Endothelial cell of hepatic sinusoid (primary cell): ENCODE measurements at regions not wholly inside any gene's neighbourhood (a gene's known extent, or its start where the extent isn't known, plus 50 kb on each side); places are given as distances from the start of the nearest gene placed in this dataset.

Experiments
- in situ Hi-C: cut with HindIII; loops from 2 replicates; pipeline ENCODE4 v1.10.0; 2017; ENCODE audit warnings: low sequenced_read_pairs

DNA sequence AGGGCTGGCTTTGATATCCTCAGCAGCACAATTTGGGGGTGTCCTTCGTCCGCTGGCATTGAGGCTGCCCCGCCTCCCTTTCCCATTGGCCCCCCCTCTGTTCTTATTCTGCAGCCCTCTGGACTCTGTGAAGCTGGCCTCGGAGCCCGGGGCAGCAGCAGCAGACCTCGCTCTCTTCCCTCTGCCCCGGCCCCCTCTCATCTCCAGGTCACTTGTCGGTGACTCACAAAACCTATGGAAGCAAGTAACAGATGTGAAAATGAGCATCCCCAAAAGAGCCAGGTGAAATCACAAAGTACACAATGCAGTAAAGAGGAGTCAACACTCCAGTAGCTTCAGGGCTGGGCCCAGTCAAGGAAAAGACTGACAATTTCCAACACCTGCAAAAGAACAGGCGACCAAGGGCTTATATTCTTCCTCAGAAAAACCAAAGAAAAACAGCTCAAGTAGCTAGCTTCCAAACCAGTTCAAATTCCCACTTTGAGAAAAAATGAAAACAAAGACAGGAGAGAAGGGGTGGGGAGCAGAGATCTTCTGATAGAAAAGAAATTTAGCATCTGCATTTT lies 97.5 kb downstream of the ZNF608 start:
- in situ Hi-C loops, result no loop called here

DNA sequence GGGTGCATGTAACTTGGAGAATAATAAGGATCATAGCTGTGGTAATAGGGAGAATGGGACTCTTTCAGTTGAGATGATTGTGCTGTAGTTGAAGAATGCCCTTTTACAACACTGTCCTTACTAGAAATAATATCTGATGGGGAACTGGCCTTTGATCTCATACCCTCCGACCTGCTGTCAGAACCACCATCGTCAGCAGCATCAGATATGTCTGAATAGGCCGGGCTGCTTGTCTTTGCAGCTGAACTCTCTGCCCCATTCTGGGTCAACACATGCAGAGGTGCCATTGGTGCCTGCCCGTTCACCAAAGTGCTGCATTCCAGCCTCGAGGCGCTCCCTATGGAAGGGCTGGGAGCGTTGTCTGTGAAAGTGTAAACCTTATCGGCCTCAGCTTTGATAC lies 99.1 kb downstream of the ZNF608 start:
- in situ Hi-C loops, result no loop called here

GRCh38 chr5:124645396-124645795 lies 101.0 kb downstream of the ZNF608 start:
- in situ Hi-C loops, result no loop called here

- in situ Hi-C loops, result no loop called here
Observed at GRCh38 chr5:124644582-124644981, 101.9 kb downstream of the ZNF608 start.

DNA sequence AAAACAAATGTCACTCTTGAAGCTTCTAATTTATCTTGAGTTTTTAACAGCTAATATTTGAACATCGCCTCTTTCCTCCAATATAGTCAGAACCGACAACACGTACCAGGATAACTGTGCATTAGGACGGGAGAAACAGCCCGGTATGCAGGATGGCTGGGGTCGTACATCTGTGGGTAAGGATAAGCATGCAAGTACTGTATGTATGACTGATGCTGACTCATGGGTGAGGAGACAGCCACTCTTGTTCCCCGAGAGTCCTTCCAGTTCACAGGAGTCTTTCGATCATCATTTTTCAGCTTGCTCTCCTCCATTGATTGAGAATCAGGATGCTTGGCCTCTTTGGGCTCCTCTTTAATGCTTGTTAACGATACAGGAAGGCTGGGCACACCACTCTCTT lies 102.3 kb downstream of the ZNF608 start:
- in situ Hi-C loops, result no loop called here

DNA sequence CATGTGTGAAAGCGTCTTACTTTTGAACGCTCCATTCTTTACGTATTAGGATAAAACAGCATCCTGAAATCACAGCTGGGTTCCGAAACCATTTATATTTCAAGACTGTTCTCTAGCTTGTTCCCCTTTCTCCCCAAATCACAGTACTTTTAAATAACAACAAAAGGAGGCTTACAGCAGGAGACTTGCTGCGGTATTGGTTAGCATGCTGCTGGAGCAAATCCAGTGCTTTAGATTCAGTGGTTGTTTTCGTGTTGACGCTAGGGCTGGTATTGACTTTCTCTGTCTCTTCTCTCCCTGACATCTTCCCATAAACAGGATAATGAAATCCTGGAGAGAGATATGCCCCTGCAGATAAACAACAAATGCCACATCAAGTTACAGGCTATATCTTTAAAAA lies 103.1 kb downstream of the ZNF608 start:
- in situ Hi-C loops, result no loop called here

GRCh38 chr5:124642151-124642550 lies 104.3 kb downstream of the ZNF608 start:
- in situ Hi-C loops, result no loop called here

DNA sequence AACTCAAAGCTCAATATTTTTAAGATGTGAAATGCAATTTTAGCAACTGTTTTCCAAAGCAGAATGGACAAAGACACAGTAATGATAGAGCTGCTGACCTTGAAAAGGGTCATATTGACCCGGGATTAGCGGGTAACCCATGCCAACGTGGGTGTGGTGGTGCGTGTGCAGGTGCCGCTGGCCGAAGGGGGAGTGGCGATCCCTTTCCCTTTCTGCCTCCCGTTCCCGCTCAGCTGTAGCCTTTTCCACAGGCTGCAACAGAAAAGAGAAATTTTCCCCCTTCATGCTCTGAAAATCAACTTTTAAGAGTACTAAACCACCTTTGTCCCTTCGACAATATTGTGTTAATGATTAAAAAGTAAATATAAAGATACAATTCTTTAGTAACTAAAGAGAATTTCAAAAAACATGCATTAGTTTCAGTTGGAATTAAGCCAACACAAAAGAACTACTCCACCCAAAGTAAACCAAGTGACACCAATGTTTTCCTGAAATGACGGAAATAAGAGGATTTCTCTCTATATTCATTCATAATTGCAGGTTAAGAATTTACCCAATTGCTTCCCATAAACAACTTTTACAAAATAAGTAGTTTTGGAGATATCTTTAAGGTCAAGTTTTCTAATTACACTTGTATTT lies 105.2 kb downstream of the ZNF608 start:
- in situ Hi-C loops, result no loop called here

GRCh38 chr5:124639095-124639665 lies 107.3 kb downstream of the ZNF608 start:
- in situ Hi-C loops, result no loop called here

DNA sequence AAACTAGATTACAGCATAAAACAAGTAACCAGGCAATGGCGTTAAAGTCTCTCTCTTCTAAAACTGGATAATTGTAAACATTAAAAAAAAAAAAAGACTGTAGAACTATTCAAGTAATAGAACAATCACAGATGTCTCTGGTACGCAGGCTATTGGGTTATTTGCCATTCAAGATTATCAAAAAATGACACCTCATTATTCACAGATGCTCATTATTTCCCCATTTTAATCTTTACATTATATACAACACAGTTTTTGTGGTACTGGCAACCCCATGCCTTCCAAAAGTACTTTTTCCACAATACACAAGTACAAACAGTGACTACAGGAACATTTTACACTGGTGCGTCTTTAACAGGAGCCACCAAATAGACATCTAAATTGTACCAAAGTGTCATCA lies 109.4 kb downstream of the ZNF608 start:
- in situ Hi-C loops, result no loop called here

DNA sequence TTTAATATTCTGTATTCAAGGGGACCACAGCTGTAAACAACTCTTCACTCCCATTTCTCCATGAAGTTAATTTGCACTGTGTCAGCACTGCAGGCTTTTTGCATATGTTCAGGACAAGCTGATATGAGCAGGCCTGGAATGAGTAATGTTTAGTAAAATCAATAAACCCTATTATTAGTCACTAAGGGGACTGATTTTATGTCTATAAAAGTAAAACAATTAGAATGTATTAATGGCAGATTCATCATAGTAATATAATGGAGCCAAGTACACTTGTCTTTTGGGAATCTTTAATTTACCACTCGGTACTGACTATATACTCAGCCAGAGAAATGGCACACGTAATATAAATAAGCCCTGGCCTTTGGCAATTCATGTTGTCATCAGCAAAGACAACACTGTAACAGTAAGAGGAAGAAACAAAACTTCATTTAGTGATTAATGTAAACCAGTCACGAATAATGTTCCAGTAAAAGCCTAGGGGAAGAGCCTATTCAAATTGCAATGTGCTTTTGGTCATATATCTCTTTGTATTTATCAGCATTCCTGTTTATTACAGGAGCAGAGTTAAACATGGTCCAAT lies 111.6 kb downstream of the ZNF608 start:
- in situ Hi-C loops, result no loop called here

- in situ Hi-C loops, result no loop called here
Observed at GRCh38 chr5:124634228-124634739, 112.2 kb downstream of the ZNF608 start.

GRCh38 chr5:124633209-124633608 lies 113.2 kb downstream of the ZNF608 start:
- in situ Hi-C loops, result no loop called here

GRCh38 chr5:124631874-124632550 lies 114.4 kb downstream of the ZNF608 start:
- in situ Hi-C loops, result no loop called here

DNA sequence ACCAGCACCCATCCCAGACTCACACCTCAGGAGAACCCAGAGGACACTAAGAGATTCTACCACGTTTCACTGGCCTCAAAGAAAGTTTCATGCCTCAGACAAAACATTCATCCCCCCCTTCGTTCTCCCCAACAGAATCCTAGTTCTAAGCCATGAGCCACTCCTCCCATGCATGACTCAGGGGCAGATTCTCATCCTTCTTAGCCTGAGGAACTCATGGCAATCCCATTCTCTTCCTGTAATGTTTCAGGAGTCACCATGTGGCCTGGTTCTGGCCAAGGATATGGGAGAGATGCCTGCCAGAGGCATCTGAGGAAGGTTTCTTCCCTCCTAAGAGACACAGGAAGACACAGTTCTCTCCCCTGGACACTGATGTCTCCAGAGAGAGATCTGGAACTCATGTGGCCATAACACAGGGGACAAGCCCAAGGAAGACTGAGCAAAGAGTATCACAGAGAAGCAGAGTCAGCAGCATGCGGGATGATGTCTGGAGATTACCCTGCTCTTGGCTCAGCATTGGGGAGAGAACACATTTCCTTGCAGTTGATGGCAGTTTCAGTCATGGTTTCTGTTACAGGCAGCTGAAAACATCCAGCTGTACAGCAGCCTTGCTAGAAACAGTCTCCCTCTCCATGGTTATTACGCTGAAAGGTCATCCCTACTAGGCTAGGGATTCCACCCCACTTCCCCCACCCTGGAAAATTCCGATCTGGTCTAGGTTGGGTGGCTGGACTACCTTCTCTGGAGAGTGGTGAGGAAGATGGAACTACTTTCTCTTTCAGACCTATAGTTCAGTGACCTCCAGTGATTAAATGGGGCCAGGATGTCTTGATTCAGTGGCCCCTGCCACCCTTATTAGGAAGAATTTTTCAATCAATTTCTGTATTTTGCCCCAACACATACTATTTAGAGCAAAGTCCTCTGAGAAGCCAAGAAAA lies 115.4 kb downstream of the ZNF608 start:
- in situ Hi-C loops, result no loop called here

- in situ Hi-C loops, result no loop called here
Observed at GRCh38 chr5:124628721-124629596, 117.5 kb downstream of the ZNF608 start.

DNA sequence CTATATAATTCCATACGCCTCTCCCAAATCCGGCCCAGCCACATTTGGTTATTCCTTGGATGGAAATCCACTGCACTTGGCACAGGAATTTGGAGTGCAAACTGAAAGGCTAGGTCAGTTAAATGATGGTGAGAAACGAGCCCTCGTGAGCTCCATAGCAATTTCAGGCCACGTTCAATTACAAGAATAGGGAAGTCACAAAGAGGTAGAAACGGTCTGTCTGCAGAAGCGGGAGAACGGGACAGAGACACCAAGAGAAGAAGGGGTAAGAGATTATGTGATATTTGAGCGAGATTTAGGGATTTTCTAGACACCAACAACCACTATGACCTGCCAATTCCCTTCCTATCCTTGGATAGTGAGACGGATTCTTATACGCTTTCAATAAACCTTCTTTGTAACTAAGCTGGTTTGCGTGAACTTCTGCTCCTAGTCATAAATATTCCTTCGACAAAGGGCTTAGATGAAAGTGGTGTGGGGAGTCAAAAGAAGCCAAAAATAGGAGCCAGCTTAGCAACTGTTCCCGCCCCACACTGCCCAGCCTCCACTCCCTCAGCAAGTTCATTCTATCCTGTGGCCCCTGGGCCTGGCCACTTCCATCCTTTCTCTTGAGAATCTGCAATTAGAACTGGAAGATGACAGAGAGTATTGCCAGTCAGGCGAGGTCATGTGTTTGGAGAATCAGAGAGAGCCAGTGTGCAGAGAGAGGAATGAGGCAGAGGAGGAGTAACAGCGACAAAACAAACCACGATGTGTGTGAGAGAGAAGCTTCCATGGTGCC lies 118.4 kb downstream of the ZNF608 start:
- in situ Hi-C loops, result no loop called here

GRCh38 chr5:124626053-124626452 lies 120.4 kb downstream of the ZNF608 start:
- in situ Hi-C loops, result no loop called here

GRCh38 chr5:124623265-124623664 lies 123.2 kb downstream of the ZNF608 start:
- in situ Hi-C loops, result no loop called here
